ENCODE measurements at regions not wholly inside any gene's neighbourhood (a gene's known extent, or its start where the extent isn't known, plus 50 kb on each side); places are given as distances from the start of the nearest gene placed in this dataset.
"Not testable (repeated sequence)": the region's sequence is repeated elsewhere in the genome, so short reads cannot be mapped to it uniquely, and the experiment has no call there.

- not testable (repeated sequence) for DNase-seq (ENCODE audit: low spot score)
Observed at GRCh38 chr1:146510248-146510983, 281.6 kb upstream of the NOTCH2NLA start.

GRCh38 chr1:146504121-146504520, 275.3 kb upstream of the NOTCH2NLA start:
- DNase-seq (ENCODE audit: low spot score): not testable (repeated sequence)

DNA sequence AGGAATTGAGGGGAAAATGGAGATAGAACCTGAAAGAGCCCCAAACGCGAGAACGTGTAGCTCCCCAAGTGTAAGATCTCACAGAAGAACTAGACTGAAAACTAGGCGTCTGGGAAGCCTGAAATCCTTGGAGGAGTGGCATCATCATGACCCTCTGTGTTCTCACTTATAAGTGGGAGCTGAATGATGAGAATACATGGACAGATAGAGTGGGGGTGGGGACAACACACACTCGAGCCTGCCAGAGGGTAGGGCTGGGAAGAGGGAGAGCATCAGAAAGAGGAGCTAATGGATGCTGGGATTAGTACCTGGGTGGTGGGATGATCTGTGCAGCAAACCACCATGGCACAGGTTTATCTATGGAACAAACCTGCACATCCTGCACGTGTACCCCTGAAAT, 258.7 kb upstream of the NOTCH2NLA start:
- DNase-seq (ENCODE audit: low spot score): not testable (repeated sequence)

- not testable (repeated sequence) for DNase-seq (ENCODE audit: low spot score)
Observed at GRCh38 chr1:146487155-146487554, 258.3 kb upstream of the NOTCH2NLA start.

DNA sequence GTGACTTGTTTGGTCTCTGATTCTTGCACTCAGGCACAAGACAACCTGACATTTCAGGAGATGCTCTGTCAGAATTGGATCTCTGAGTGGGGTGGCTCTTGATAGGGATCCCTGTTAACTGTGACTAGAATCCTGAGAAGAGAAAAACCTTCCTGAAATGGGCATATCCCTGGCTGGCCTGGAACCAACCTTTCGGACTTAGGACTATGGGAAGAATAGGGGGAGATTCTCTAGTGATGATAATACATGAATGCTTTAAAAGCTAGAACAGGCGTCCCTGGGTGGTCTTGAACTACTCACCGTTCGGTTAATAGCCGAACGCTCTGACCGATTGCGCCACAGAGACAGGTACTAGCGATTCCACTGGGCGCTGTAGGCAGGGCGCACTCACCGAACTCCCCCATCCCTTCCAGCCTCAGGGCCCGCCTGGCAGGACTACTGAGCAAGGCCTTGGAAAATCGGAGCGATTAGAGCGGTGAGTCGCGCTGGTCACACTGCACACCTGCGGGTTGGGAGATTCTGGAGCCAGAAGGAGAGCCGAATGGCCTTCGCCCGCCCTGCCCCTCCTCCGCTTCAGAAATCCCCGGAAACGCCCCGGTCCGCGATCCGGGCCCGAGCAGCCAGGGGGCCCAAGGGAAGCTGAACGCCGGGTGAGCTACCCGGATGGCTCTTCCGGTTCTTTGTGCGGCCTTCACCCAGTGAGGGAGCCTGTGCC, 257.6 kb upstream of the NOTCH2NLA start:
- DNase-seq (ENCODE audit: low spot score): not testable (repeated sequence)

- DNase-seq (ENCODE audit: low spot score): not testable (repeated sequence)
Observed at GRCh38 chr1:146484195-146484594, 255.4 kb upstream of the NOTCH2NLA start.

- DNase-seq (ENCODE audit: low spot score): not testable (repeated sequence)
Observed at GRCh38 chr1:146479188-146479587, 250.4 kb upstream of the NOTCH2NLA start.

GRCh38 chr1:146478125-146478720, 249.4 kb upstream of the NOTCH2NLA start:
- DNase-seq (ENCODE audit: low spot score): peak; percentile 14

GRCh38 chr1:146475086-146475485, 246.3 kb upstream of the NOTCH2NLA start:
- DNase-seq (ENCODE audit: low spot score): not testable (repeated sequence)

- DNase-seq (ENCODE audit: low spot score): not testable (repeated sequence)
Observed at GRCh38 chr1:146474216-146474615, 245.4 kb upstream of the NOTCH2NLA start.

DNA sequence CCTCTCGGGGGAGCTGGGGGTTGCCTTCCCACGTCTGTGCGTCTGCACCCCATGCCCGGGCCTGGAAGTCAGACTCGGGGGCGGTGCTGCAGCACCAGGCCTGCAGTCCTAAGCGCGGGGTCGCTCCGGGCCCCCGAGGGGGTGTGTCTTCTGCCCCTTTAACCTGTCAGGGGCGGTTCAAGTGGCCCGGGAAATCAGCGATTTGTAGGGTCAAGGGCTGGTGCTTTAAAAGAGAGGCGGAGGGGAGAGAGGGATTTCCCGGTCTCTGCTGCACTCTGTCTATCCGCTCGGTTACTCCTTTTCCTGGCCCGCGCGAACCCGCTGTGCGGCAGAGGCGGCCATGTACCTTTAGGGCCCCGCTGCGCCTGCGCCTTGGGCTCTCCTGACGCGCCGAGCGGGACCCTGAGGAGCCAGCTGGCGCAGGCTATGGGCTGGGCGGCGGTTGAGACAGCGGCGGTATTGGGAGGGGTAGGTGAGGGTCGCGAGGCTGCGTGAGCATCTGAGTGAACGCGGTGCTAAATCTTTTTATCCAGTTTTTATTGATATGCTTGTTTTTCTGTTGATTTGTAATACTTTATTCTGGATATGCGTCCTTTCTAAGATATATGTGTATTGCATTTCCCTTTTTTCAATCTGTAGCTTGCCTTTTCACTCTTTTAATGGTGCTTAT, 243.5 kb upstream of the NOTCH2NLA start:
- not testable (repeated sequence) for DNase-seq (ENCODE audit: low spot score)

GRCh38 chr1:146459939-146460338, 231.1 kb upstream of the NOTCH2NLA start:
- DNase-seq (ENCODE audit: low spot score): not testable (repeated sequence)

DNA sequence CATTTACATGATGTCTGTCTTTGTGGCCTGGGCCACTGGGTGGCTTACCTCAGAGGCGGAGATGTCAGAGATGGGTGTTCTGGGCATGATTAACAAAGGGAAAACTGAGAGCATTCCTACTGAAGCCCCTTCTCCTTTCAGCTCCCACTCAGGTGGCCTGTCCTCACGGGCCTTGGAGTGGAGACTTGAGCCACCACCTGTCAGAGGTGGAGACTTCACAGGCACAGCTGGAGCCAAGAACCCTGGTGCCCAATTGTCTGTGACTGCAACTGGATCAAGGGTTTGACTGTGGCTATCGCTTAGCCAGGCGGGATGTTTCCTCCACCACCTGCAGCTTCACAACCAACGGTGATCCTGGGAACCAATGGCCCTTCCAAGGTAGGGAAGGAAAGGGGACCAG, 230.5 kb upstream of the NOTCH2NLA start:
- DNase-seq (ENCODE audit: low spot score): not testable (repeated sequence)

DNA sequence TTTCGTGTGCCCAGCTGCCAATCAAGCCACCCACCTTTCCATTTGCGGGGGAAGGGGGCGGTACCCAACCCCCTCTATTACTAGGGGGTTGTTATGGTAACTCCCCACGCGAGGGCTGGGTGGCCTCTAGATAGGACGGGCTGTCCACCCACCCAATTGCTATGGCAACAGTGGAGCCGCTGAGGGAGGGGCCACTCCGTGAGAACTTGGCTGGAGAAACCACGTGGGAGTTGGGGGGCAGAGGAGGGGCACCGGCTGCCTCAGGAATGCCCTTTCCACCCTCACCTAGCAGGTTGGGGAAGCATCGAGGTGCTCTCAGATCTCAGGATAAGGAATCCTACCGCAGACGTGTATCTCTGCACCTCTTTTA, 220.0 kb upstream of the NOTCH2NLA start:
- not testable (repeated sequence) for DNase-seq (ENCODE audit: low spot score)

GRCh38 chr1:146448212-146448876, 219.5 kb upstream of the NOTCH2NLA start:
- not testable (repeated sequence) for DNase-seq (ENCODE audit: low spot score)

GRCh38 chr1:146443871-146444222, 215.0 kb upstream of the NOTCH2NLA start:
- not testable (repeated sequence) for DNase-seq (ENCODE audit: low spot score)

DNA sequence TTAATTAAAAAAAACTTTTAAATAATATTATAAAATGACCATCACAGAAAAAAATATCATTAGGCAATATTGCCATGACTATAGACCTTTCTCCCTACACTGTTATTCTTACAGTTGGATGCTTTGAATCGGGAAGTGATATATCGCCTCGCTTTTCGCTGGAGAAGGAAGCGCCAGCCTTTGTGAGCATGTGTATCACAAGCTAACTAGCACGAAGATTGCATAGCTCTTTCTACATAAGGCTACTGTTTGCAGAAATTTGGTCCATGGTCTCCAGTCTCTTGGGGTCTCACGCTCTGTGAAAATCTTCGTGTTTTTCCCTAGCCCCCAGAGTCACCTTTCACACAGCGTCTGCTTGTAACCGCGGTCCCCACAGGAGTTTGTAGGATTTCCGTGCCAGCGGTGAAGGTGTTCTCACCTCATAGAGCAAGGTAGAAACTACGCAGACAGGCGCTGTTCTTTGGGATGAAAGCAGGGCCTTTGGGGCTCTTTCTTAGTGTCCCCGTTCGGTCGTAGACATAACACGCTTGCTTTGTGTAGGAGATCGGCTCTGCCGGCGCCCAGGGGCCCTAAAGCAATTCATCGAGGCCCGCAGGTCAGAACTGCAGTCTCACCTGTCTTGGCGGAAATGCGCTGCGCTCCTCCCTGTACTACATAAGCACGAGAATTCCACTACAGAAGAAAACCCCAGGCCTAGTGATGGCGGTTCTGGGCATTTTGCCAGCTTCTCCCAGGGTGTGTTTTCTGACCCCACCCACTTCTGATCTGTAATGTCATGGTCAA, 214.5 kb upstream of the NOTCH2NLA start:
- not testable (repeated sequence) for DNase-seq (ENCODE audit: low spot score)

DNA sequence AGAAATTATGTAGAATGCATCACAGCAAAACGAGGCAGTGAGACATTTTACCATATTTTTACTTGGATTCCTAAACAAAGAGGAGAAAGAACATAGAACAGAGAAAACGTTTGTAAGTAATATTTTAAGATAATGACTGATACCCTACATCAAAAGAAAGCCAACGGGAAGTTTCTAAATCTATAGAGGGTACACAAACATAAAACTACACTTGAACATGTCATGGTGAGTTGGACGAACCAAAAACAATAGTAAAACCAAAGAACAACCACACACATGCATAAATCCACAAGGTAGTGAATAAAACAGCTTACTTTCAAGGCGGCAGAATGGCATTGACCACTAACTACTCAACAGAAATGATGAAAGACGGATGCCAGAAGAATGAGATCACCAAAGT, 209.7 kb upstream of the NOTCH2NLA start:
- not testable (repeated sequence) for DNase-seq (ENCODE audit: low spot score)

- not testable (repeated sequence) for DNase-seq (ENCODE audit: low spot score)
Observed at GRCh38 chr1:146416642-146417041, 187.8 kb upstream of the NOTCH2NLA start.

DNA sequence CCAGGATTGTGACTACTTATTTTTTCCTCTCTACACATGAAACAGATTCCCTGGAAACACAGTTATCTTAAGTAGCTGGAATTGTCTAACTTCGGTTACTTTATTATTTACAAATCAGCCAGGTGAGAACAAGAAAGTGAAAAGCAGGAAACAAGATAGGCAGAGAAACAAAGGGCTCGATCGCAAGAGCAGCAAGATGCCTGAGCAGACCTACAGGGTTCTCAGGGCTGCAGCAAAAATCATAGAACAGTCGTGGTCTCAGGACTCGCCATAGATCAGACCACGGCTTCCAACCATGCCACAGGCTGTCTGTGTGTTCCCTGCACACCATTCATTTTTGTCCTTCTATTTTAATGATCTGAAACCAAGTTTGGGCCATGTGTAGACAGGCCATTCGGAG, 186.2 kb upstream of the NOTCH2NLA start:
- DNase-seq (ENCODE audit: low spot score): not testable (repeated sequence)

DNA sequence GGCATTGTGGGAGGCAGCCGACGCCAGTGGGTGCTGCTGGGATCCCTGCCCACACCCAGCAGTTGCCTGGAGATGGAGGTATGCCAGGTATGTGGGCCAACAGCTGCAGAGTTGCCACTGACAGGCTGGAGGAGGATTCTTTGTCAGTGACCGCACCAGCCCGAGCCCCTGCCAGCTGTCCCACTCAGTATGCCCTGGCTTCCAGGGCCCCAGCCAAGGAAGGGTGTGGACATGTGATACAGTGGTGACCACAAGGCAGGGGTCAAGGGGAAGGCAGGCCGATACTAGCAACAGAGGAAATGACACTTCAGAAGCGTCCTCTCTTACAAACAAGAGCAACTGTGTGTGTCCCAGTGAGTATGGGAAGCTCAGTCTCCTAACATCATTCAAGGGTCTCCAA, 185.1 kb upstream of the NOTCH2NLA start:
- DNase-seq (ENCODE audit: low spot score): not testable (repeated sequence)
